ENCODE measurements at regions not wholly inside any gene's neighbourhood (a gene's known extent, or its start where the extent isn't known, plus 50 kb on each side); places are given as distances from the start of the nearest gene placed in this dataset.

GRCh38 chr21:18191139-18191538, 53.5 kb upstream of the CHODL start:
- DNase-seq = no peak
- intact Hi-C loops (cut with DNase I) = no loop called here
- ATAC-seq = no peak

GRCh38 chr21:18178509-18178908, 66.1 kb upstream of the CHODL start:
- H3K27ac ChIP-seq = no peak overlapping the region
- DNase-seq = no peak
- no peaks in the 10 kb centered on the region for H3K9me3 ChIP-seq
- H3K36me3 ChIP-seq = no peaks in the 10 kb centered on the region
- H3K27me3 ChIP-seq (ENCODE audit: low read depth) = no peaks in the 10 kb centered on the region
- no peaks in the 10 kb centered on the region for H3K4me1 ChIP-seq
- ATAC-seq = no peak
- intact Hi-C loops (cut with DNase I) = no loop called here
- H3K4me3 ChIP-seq = no peak overlapping the region
- no peak for TF ChIP-seq CTCF (IDR thresholded peaks at IDR 0.05)

More at GRCh38 chr21:18191139-18191538, 53.5 kb upstream of the CHODL start:
- Histone ChIP-seq H3K9me3 (no peaks in the 10 kb centered on the region), H3K4me3 (no peak overlapping the region), H3K4me1 (no peaks in the 10 kb centered on the region), H3K27ac (no peak overlapping the region), H3K27me3 (ENCODE audit: low read depth) (no peaks in the 10 kb centered on the region), H3K36me3 (no peaks in the 10 kb centered on the region)
- TF ChIP-seq CTCF (IDR thresholded peaks at IDR 0.05) = no peak

GRCh38 chr21:18174370-18174769, 70.3 kb upstream of the CHODL start:
- DNase-seq = no peak
- Histone ChIP-seq H3K27ac (no peak overlapping the region), H3K4me1 (no peaks in the 10 kb centered on the region), H3K27me3 (ENCODE audit: low read depth) (no peaks in the 10 kb centered on the region), H3K36me3 (no peaks in the 10 kb centered on the region), H3K4me3 (no peak overlapping the region), H3K9me3 (no peaks in the 10 kb centered on the region)
- no peak for ATAC-seq
- intact Hi-C loops (cut with DNase I) = no loop called here
- no peak for TF ChIP-seq CTCF (IDR thresholded peaks at IDR 0.05)

- no peak for DNase-seq
- Histone ChIP-seq H3K36me3 (no peaks in the 10 kb centered on the region), H3K27ac (no peak overlapping the region), H3K27me3 (ENCODE audit: low read depth) (no peaks in the 10 kb centered on the region), H3K4me1 (no peaks in the 10 kb centered on the region), H3K9me3 (no peaks in the 10 kb centered on the region), H3K4me3 (no peak overlapping the region)
- intact Hi-C loops (cut with DNase I) = no loop called here
- no peak for TF ChIP-seq CTCF (IDR thresholded peaks at IDR 0.05)
- ATAC-seq = no peak
Observed at GRCh38 chr21:18170829-18171228, 73.8 kb upstream of the CHODL start.

GRCh38 chr21:18170221-18170620, 74.4 kb upstream of the CHODL start:
- no peak overlapping the region for H3K4me3 ChIP-seq
- H3K27me3 ChIP-seq (ENCODE audit: low read depth) = no peaks in the 10 kb centered on the region
- no peaks in the 10 kb centered on the region for H3K4me1 ChIP-seq
- no peaks in the 10 kb centered on the region for H3K36me3 ChIP-seq
- H3K27ac ChIP-seq = no peak overlapping the region
- no peaks in the 10 kb centered on the region for H3K9me3 ChIP-seq
- intact Hi-C loops (cut with DNase I) = no loop called here
- DNase-seq (no peak), ATAC-seq (no peak)
- no peak for TF ChIP-seq CTCF (IDR thresholded peaks at IDR 0.05)

GRCh38 chr21:18168108-18168507, 76.5 kb upstream of the CHODL start:
- no peak overlapping the region for H3K27ac ChIP-seq
- H3K4me3 ChIP-seq = no peak overlapping the region
- H3K4me1 ChIP-seq = no peaks in the 10 kb centered on the region
- H3K27me3 ChIP-seq (ENCODE audit: low read depth) = no peaks in the 10 kb centered on the region
- TF ChIP-seq CTCF (IDR thresholded peaks at IDR 0.05) = no peak
- H3K9me3 ChIP-seq = no peaks in the 10 kb centered on the region
- DNase-seq = no peak
- H3K36me3 ChIP-seq = no peaks in the 10 kb centered on the region
- intact Hi-C loops (cut with DNase I) = no loop called here
- no peak for ATAC-seq
